ENCODE measurements at regions not wholly inside any gene's neighbourhood (a gene's known extent, or its start where the extent isn't known, plus 50 kb on each side); places are given as distances from the start of the nearest gene placed in this dataset.

- TF ChIP-seq ZC3H10 (CRISPR knock-in tag; IDR thresholded peaks at IDR 0.05) (no peak), BACH2 (CRISPR knock-in tag; IDR thresholded peaks at IDR 0.05; ENCODE audit: borderline replicate concordance) (no peak), ARNTL (CRISPR knock-in tag; IDR thresholded peaks at IDR 0.05; ENCODE audit: borderline replicate concordance, low read depth) (no peak), ZNF565 (CRISPR knock-in tag; conservative IDR thresholded peaks at IDR 0.05; ENCODE audit: low read depth) (no peak), ZFP30 (CRISPR knock-in tag; IDR thresholded peaks at IDR 0.05) (no peak), PPARA (CRISPR knock-in tag; IDR thresholded peaks at IDR 0.05; ENCODE audit: borderline replicate concordance) (no peak), OSR1 (CRISPR knock-in tag; IDR thresholded peaks at IDR 0.05) (no peak), TSHZ2 (CRISPR knock-in tag; IDR thresholded peaks at IDR 0.05) (no peak), CREB5 (CRISPR knock-in tag; IDR thresholded peaks at IDR 0.05; ENCODE audit: low read depth) (no peak)
- no peak for ATAC-seq
These were observed 114.0 kb downstream of the GATA6 start for GRCh38 chr18:22283397-22283796.

GRCh38 chr18:22283116-22283395, 113.7 kb downstream of the GATA6 start:
- no peak for ATAC-seq
- TF ChIP-seq ZC3H10 (CRISPR knock-in tag; IDR thresholded peaks at IDR 0.05), result no peak
- no peak for TF ChIP-seq CREB5 (CRISPR knock-in tag; IDR thresholded peaks at IDR 0.05; ENCODE audit: low read depth)
- TF ChIP-seq ISL1 (CRISPR knock-in tag; IDR thresholded peaks at IDR 0.05), result no peak
- TF ChIP-seq ZNF565 (CRISPR knock-in tag; conservative IDR thresholded peaks at IDR 0.05; ENCODE audit: low read depth), result no peak
- no peak for TF ChIP-seq OSR1 (CRISPR knock-in tag; IDR thresholded peaks at IDR 0.05)
- TF ChIP-seq ZFP3 (CRISPR knock-in tag; IDR thresholded peaks at IDR 0.05), result no peak
- no peak for TF ChIP-seq TOX (CRISPR knock-in tag; IDR thresholded peaks at IDR 0.05; ENCODE audit: borderline replicate concordance)
- TF ChIP-seq RARB (CRISPR knock-in tag; IDR thresholded peaks at IDR 0.05), result no peak
- TF ChIP-seq ARNTL (CRISPR knock-in tag; IDR thresholded peaks at IDR 0.05; ENCODE audit: borderline replicate concordance, low read depth), result no peak
- TF ChIP-seq POU6F1 (CRISPR knock-in tag; IDR thresholded peaks at IDR 0.05; ENCODE audit: borderline replicate concordance, low read depth), result no peak
- no peak for TF ChIP-seq ZFP30 (CRISPR knock-in tag; IDR thresholded peaks at IDR 0.05)
- TF ChIP-seq TSHZ2 (CRISPR knock-in tag; IDR thresholded peaks at IDR 0.05), result no peak
- no peak for TF ChIP-seq SNAI2 (CRISPR knock-in tag; IDR thresholded peaks at IDR 0.05)
- TF ChIP-seq BACH2 (CRISPR knock-in tag; IDR thresholded peaks at IDR 0.05; ENCODE audit: borderline replicate concordance), result no peak

GRCh38 chr18:22282311-22283115, 113.1 kb downstream of the GATA6 start:
- no peak for ATAC-seq
- TF ChIP-seq ISL1 (CRISPR knock-in tag; IDR thresholded peaks at IDR 0.05), result no peak
- no peak for TF ChIP-seq ZFP3 (CRISPR knock-in tag; IDR thresholded peaks at IDR 0.05)
- no peak for TF ChIP-seq BACH2 (CRISPR knock-in tag; IDR thresholded peaks at IDR 0.05; ENCODE audit: borderline replicate concordance)
- no peak for TF ChIP-seq ZNF70 (CRISPR knock-in tag; IDR thresholded peaks at IDR 0.05)
- TF ChIP-seq CSRNP3 (CRISPR knock-in tag; IDR thresholded peaks at IDR 0.05), result no peak
- no peak for TF ChIP-seq ZFP30 (CRISPR knock-in tag; IDR thresholded peaks at IDR 0.05)
- TF ChIP-seq ARNTL (CRISPR knock-in tag; IDR thresholded peaks at IDR 0.05; ENCODE audit: borderline replicate concordance, low read depth), result no peak
- TF ChIP-seq ZNF565 (CRISPR knock-in tag; conservative IDR thresholded peaks at IDR 0.05; ENCODE audit: low read depth), result no peak
- TF ChIP-seq ZNF8 (CRISPR knock-in tag; IDR thresholded peaks at IDR 0.05), result no peak
- no peak for TF ChIP-seq TOX (CRISPR knock-in tag; IDR thresholded peaks at IDR 0.05; ENCODE audit: borderline replicate concordance)
- no peak for TF ChIP-seq PPARA (CRISPR knock-in tag; IDR thresholded peaks at IDR 0.05; ENCODE audit: borderline replicate concordance)
- no peak for TF ChIP-seq PATZ1 (CRISPR knock-in tag; IDR thresholded peaks at IDR 0.05; ENCODE audit: borderline replicate concordance)
- TF ChIP-seq ESRRG (CRISPR knock-in tag; IDR thresholded peaks at IDR 0.05), result no peak
- TF ChIP-seq GLIS3 (CRISPR knock-in tag; IDR thresholded peaks at IDR 0.05), result no peak
